ENCODE measurements at regions not wholly inside any gene's neighbourhood (a gene's known extent, or its start where the extent isn't known, plus 50 kb on each side); places are given as distances from the start of the nearest gene placed in this dataset.
"Not testable (repeated sequence)": the region's sequence is repeated elsewhere in the genome, so short reads cannot be mapped to it uniquely, and the experiment has no call there.

GRCh38 chr1:67496329-67496728 lies 66.1 kb upstream of the SERBP1 start:
- H3K9ac ChIP-seq (ENCODE audit: low read length in 3 of 3), result no peak overlapping the region
- intact Hi-C loops (cut with DNase I), result no loop called here
- FAIRE-seq (no peak), DNase-seq (no peak)
- TF ChIP-seq CTCF (IDR thresholded peaks at IDR 0.05; ENCODE audit: borderline replicate concordance, extremely low read depth, insufficient read depth), result no peak
- H3K36me3 ChIP-seq (ENCODE audit: control insufficient read depth in 2 of 3, insufficient read depth in 3 of 3, low read length in 3 of 3), result no peaks in the 10 kb centered on the region
- no peaks in the 10 kb centered on the region for H3K27me3 ChIP-seq (ENCODE audit: control insufficient read depth, insufficient read depth, low read length)
- H3K27ac ChIP-seq (ENCODE audit: low read depth in 2 of 2, low read length in 2 of 2), result no peak overlapping the region
- peaks cover 0 to 4% (median 0%) of the 10 kb centered on the region in 3 donors for H3K4me1 ChIP-seq (ENCODE audit: control insufficient read depth in 2 of 3, insufficient read depth in 2 of 3, low read depth in 1 of 3, low read length in 3 of 3)
- H3K4me3 ChIP-seq (ENCODE audit: low read length in 3 of 3), result no peak overlapping the region
- H3K9me3 ChIP-seq (ENCODE audit: control insufficient read depth in 2 of 3, insufficient read depth in 1 of 3, low read length in 3 of 3), result no peaks in the 10 kb centered on the region

- Histone ChIP-seq H3K27ac (ENCODE audit: low read depth in 2 of 2, low read length in 2 of 2) (no peak overlapping the region), H3K9me3 (ENCODE audit: control insufficient read depth in 2 of 3, insufficient read depth in 1 of 3, low read length in 3 of 3) (no peaks in the 10 kb centered on the region), H3K9ac (ENCODE audit: low read length in 3 of 3) (no peak overlapping the region), H3K27me3 (ENCODE audit: control insufficient read depth, insufficient read depth, low read length) (no peaks in the 10 kb centered on the region), H3K4me3 (ENCODE audit: low read length in 3 of 3) (no peak overlapping the region), H3K4me1 (ENCODE audit: control insufficient read depth in 2 of 3, insufficient read depth in 2 of 3, low read depth in 1 of 3, low read length in 3 of 3) (peaks cover 0 to 4% (median 0%) of the 10 kb centered on the region in 3 donors), H3K36me3 (ENCODE audit: control insufficient read depth in 2 of 3, insufficient read depth in 3 of 3, low read length in 3 of 3) (no peaks in the 10 kb centered on the region)
- intact Hi-C loops (cut with DNase I), result loop anchor here (5.0 kb wide), 1 partner anchor 153 kb away; no protein-coding TSS in a partner anchor
- peak; percentile 95 for TF ChIP-seq CTCF (IDR thresholded peaks at IDR 0.05; ENCODE audit: borderline replicate concordance, extremely low read depth, insufficient read depth)
- DNase-seq (peak; percentile 91 to 96 (median 92)), FAIRE-seq (peak; percentile 25)
Observed at GRCh38 chr1:67500413-67500959, 70.3 kb upstream of the SERBP1 start.

- Histone ChIP-seq H3K4me1 (ENCODE audit: control insufficient read depth in 2 of 3, insufficient read depth in 2 of 3, low read depth in 1 of 3, low read length in 3 of 3) (peaks cover 0 to 4% (median 0%) of the 10 kb centered on the region in 3 donors), H3K9ac (ENCODE audit: low read length in 3 of 3) (no peak overlapping the region), H3K36me3 (ENCODE audit: control insufficient read depth in 2 of 3, insufficient read depth in 3 of 3, low read length in 3 of 3) (no peaks in the 10 kb centered on the region), H3K27me3 (ENCODE audit: control insufficient read depth, insufficient read depth, low read length) (no peaks in the 10 kb centered on the region), H3K27ac (ENCODE audit: low read depth in 2 of 2, low read length in 2 of 2) (no peak overlapping the region), H3K4me3 (ENCODE audit: low read length in 3 of 3) (no peak overlapping the region), H3K9me3 (ENCODE audit: control insufficient read depth in 2 of 3, insufficient read depth in 1 of 3, low read length in 3 of 3) (no peaks in the 10 kb centered on the region)
- DNase-seq, result no peak
- intact Hi-C loops (cut with DNase I), result loop anchor here (5.0 kb wide), 1 partner anchor 157 kb away; no protein-coding TSS in a partner anchor
- TF ChIP-seq CTCF (IDR thresholded peaks at IDR 0.05; ENCODE audit: borderline replicate concordance, extremely low read depth, insufficient read depth), result no peak
- no peak for FAIRE-seq
Observed at GRCh38 chr1:67503974-67504373, 73.8 kb upstream of the SERBP1 start.

- peak overlapping the region in 1 of 2 donors; percentile 54 for H3K27ac ChIP-seq (ENCODE audit: low read depth in 2 of 2, low read length in 2 of 2)
- H3K4me1 ChIP-seq (ENCODE audit: control insufficient read depth in 2 of 3, insufficient read depth in 2 of 3, low read depth in 1 of 3, low read length in 3 of 3); H3K4me3 ChIP-seq (ENCODE audit: low read length in 3 of 3); DNase-seq; intact Hi-C loops (cut with DNase I); H3K36me3 ChIP-seq (ENCODE audit: control insufficient read depth in 2 of 3, insufficient read depth in 3 of 3, low read length in 3 of 3); FAIRE-seq; H3K9ac ChIP-seq (ENCODE audit: low read length in 3 of 3); H3K9me3 ChIP-seq (ENCODE audit: control insufficient read depth in 2 of 3, insufficient read depth in 1 of 3, low read length in 3 of 3); H3K27me3 ChIP-seq (ENCODE audit: control insufficient read depth, insufficient read depth, low read length): not testable (repeated sequence)
Observed at GRCh38 chr1:67513392-67514294, 83.4 kb upstream of the SERBP1 start.

Measured in kidney (tissue), 13 donors.